ENCODE measurements at regions not wholly inside any gene's neighbourhood (a gene's known extent, or its start where the extent isn't known, plus 50 kb on each side); places are given as distances from the start of the nearest gene placed in this dataset.
"Not testable (repeated sequence)": the region's sequence is repeated elsewhere in the genome, so short reads cannot be mapped to it uniquely, and the experiment has no call there.

DNA sequence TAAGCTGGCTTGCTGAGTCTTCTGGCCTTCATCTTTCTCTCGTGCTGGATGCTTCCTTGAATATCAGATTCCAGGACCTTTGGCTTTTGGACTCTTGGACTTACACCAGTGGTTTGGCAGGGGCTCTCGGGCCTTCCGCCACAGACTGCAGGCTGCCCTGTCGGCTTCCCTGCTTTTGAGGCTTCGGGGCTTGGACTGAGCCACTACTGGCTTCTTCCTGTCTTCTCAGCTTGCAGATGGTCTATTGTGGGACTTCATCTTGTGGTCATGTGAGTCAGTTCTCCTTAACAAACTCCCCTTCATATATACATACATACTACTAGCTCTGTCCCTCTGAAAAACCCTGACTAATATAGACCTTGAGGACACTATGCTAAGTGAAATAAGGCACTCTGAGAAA is 78.3 kb upstream of the SSBP2 start:
- no peak for DNase-seq
- Histone ChIP-seq H3K36me3 (no peaks in the 10 kb centered on the region), H3K9ac (ENCODE audit: low read depth in 2 of 2, low read length in 2 of 2) (no peak overlapping the region), H3K4me1 (no peaks in the 10 kb centered on the region), H3K9me3 (no peaks in the 10 kb centered on the region), H3K4me3 (no peak overlapping the region), H3K27ac (no peak overlapping the region), H3K27me3 (no peaks in the 10 kb centered on the region)
- TF ChIP-seq, protein P1, sequence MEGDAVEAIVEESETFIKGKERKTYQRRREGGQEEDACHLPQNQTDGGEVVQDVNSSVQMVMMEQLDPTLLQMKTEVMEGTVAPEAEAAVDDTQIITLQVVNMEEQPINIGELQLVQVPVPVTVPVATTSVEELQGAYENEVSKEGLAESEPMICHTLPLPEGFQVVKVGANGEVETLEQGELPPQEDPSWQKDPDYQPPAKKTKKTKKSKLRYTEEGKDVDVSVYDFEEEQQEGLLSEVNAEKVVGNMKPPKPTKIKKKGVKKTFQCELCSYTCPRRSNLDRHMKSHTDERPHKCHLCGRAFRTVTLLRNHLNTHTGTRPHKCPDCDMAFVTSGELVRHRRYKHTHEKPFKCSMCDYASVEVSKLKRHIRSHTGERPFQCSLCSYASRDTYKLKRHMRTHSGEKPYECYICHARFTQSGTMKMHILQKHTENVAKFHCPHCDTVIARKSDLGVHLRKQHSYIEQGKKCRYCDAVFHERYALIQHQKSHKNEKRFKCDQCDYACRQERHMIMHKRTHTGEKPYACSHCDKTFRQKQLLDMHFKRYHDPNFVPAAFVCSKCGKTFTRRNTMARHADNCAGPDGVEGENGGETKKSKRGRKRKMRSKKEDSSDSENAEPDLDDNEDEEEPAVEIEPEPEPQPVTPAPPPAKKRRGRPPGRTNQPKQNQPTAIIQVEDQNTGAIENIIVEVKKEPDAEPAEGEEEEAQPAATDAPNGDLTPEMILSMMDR (IDR thresholded peaks at IDR 0.05): no peak
- intact Hi-C loops (cut with DNase I): no loop called here

DNA sequence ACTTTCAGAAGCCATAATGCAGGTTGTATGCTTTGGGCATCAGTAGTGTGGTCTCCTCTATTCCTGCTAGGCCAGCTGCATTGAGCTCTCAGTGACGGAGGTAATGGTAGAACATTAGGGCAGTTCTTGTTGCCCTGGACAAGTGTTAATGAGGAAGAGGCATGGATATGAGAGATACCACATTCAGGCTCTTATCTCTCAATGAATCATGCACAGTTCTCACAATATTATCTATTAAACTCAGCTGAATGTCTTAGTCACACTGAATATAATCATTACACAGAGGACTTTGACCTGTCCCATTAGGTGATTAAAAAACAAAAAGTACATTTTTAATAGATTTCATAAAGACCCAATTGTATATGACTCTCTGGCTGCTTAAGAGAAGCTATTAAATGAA is 76.6 kb upstream of the SSBP2 start:
- intact Hi-C loops (cut with DNase I): no loop called here
- H3K36me3 ChIP-seq: no peaks in the 10 kb centered on the region
- no peaks in the 10 kb centered on the region for H3K27me3 ChIP-seq
- H3K4me1 ChIP-seq: no peaks in the 10 kb centered on the region
- TF ChIP-seq, protein P1 (IDR thresholded peaks at IDR 0.05): no peak
- no peak overlapping the region for H3K27ac ChIP-seq
- DNase-seq: no peak
- no peaks in the 10 kb centered on the region for H3K9me3 ChIP-seq
- no peak overlapping the region for H3K9ac ChIP-seq (ENCODE audit: low read depth in 2 of 2, low read length in 2 of 2)
- no peak overlapping the region for H3K4me3 ChIP-seq

DNA sequence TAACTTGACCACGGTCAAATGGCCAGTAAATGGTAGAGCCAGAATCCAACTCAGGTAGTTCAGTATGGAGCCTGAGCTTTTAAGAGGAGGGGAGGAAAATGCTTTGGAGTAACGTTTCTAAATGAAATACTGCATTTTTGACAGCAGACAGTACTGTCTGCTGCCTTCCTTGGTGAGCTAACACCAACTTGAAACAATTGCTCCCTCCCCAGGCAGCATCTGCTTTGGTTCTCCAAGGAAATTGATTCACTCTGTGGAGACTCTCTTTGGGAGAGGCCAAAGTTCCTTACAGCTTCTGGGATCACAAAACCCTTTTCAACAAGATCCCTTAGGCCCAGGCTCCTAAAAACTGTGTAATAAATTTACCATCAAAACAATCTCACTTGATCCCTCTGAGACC is 75.2 kb upstream of the SSBP2 start:
- H3K27me3 ChIP-seq: no peaks in the 10 kb centered on the region
- H3K4me3 ChIP-seq: no peak overlapping the region
- TF ChIP-seq, protein P1 (IDR thresholded peaks at IDR 0.05): no peak
- no peak overlapping the region for H3K9ac ChIP-seq (ENCODE audit: low read depth in 2 of 2, low read length in 2 of 2)
- DNase-seq: no peak
- no peak overlapping the region for H3K27ac ChIP-seq
- H3K36me3 ChIP-seq: no peaks in the 10 kb centered on the region
- intact Hi-C loops (cut with DNase I): no loop called here
- no peaks in the 10 kb centered on the region for H3K9me3 ChIP-seq
- no peaks in the 10 kb centered on the region for H3K4me1 ChIP-seq

DNA sequence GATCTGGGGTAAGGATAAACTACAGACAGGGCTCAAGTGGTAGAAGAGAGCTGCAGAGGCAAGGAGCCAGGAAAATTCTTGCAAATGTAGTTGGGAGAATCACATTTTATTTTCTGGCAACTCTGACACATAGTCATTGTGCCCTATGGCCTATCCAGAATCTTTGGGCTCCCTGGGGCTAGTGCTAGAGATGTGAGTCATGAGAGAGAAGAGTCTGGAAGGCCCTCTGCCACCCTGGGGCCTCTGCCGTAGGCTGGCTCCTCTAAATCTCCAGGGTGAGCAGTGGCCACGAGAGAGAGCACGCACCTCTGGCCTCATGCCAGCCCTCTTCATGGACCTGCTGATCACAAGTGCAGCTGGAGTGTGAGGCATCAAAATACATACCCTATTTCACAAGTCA is 74.3 kb upstream of the SSBP2 start:
- no peak for DNase-seq
- intact Hi-C loops (cut with DNase I): no loop called here
- TF ChIP-seq, protein P1 (IDR thresholded peaks at IDR 0.05): no peak
- no peaks in the 10 kb centered on the region for H3K4me1 ChIP-seq
- H3K27me3 ChIP-seq: no peaks in the 10 kb centered on the region
- H3K9me3 ChIP-seq: no peaks in the 10 kb centered on the region
- no peak overlapping the region for H3K9ac ChIP-seq (ENCODE audit: low read depth in 2 of 2, low read length in 2 of 2)
- no peak overlapping the region for H3K27ac ChIP-seq
- no peaks in the 10 kb centered on the region for H3K36me3 ChIP-seq
- no peak overlapping the region for H3K4me3 ChIP-seq

DNA sequence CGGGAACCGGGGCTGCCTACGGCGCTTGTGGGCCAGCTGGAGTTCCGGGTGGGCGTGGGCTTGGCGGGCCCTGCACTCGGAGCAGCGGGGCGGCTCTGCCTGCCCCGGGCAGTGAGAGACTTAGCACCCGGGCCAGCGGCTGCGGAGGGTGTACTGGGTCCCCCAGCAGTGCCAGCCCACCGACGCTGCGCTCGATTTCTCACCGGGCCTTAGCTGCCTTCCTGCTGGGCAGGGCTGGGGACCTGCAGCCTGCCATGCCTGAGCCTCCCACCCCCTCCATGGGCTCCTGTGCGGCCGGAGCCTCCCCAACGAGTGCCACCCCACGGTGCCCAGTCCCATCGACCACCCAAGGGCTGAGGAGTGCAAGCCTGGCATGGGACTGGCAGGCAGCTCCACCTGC is 72.8 kb upstream of the SSBP2 start:
- H3K27me3 ChIP-seq; H3K9ac ChIP-seq (ENCODE audit: low read depth in 2 of 2, low read length in 2 of 2); H3K36me3 ChIP-seq; H3K4me1 ChIP-seq; H3K9me3 ChIP-seq; H3K27ac ChIP-seq; intact Hi-C loops (cut with DNase I); H3K4me3 ChIP-seq; DNase-seq: not testable (repeated sequence)

DNA sequence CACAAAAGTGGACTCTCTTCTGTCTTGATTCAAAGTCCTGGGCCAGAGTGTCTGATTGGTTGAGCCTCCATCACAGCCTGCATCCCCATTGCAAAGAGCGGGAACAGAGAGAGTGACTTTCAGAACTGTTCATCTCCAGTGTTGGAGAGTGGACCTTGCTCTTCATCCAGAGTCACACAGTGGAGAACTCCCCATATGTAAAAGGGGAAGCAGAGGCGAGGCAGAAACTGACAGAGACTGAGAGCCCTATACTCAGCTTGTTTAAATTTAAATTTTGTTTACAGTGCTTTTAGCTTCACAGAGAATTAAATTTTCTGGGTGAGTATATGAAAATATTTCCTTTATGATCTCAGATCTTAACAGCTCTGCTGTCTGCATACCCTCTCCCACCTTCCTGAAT is 70.0 kb upstream of the SSBP2 start:
- DNase-seq: no peak
- Histone ChIP-seq H3K4me1 (peaks cover 4% of the 10 kb centered on the region), H3K27me3 (no peaks in the 10 kb centered on the region), H3K9ac (ENCODE audit: low read depth in 2 of 2, low read length in 2 of 2) (no peak overlapping the region), H3K36me3 (no peaks in the 10 kb centered on the region), H3K27ac (peak overlapping the region; percentile 34), H3K9me3 (no peaks in the 10 kb centered on the region), H3K4me3 (no peak overlapping the region)
- intact Hi-C loops (cut with DNase I): no loop called here
- TF ChIP-seq, protein P1 (IDR thresholded peaks at IDR 0.05): no peak

Data from colonic mucosa (tissue), 4 donors.